DOHH2 (cell line): ENCODE measurements at regions not wholly inside any gene's neighbourhood (a gene's known extent, or its start where the extent isn't known, plus 50 kb on each side); places are given as distances from the start of the nearest gene placed in this dataset.
"Not testable (repeated sequence)": the region's sequence is repeated elsewhere in the genome, so short reads cannot be mapped to it uniquely, and the experiment has no call there.

ENCODE experiments used
- H3F3A ChIP-seq: fragments of 200-600 bp; sonication (generic), shearing (Covaris generic); 2 replicates; pipeline ENCODE4 v1.6.0; 2016; ENCODE audit warnings: antibody characterized with exemption, mild to moderate bottlenecking; ENCODE audit not compliant: control insufficient read depth, insufficient read depth
- H3K27ac ChIP-seq: fragments of 200-600 bp; sonication (generic); 2 replicates; pipeline ENCODE4 v1.5.1; 2014; ENCODE audit warnings: low read depth, mild to moderate bottlenecking, low read length, moderate library complexity
- H3K27me3 ChIP-seq: fragments of 200-600 bp; sonication (generic); 2 replicates; pipeline ENCODE4 v1.6.1; 2014; ENCODE audit warnings: mild to moderate bottlenecking, low read length, mixed read lengths; ENCODE audit not compliant: control insufficient read depth
- H3K36me3 ChIP-seq: fragments of 200-600 bp; sonication (generic); 2 replicates; pipeline ENCODE4 v1.6.1; 2014; ENCODE audit warnings: mild to moderate bottlenecking, low read length, moderate library complexity, mixed read lengths; ENCODE audit not compliant: control insufficient read depth
- H3K4me1 ChIP-seq: fragments of 200-600 bp; sonication (generic); 2 replicates; pipeline ENCODE4 v1.6.1; 2014; ENCODE audit warnings: mild to moderate bottlenecking, low read length, mixed read lengths; ENCODE audit not compliant: control insufficient read depth
- H3K4me2 ChIP-seq: fragments of 200-600 bp; sonication (generic); 2 replicates; pipeline ENCODE4 v1.6.0; 2014; ENCODE audit warnings: mild to moderate bottlenecking, low read length, moderate library complexity
- H3K4me3 ChIP-seq: fragments of 200-600 bp; sonication (generic); 2 replicates; pipeline ENCODE4 v1.5.1; 2014; ENCODE audit warnings: mild to moderate bottlenecking, low read length, mixed read lengths
- H3K79me2 ChIP-seq: fragments of 200-600 bp; sonication (generic); 2 replicates; pipeline ENCODE4 v1.6.1; 2014; ENCODE audit warnings: mild to moderate bottlenecking, low read length, mixed read lengths; ENCODE audit not compliant: control insufficient read depth
- H3K9me2 ChIP-seq: fragments of 200-600 bp; sonication (generic); replicated peaks from 2 replicates; pipeline ENCODE4 v1.6.1; 2014; ENCODE audit warnings: mild to moderate bottlenecking, low read length, mixed read lengths; ENCODE audit not compliant: control insufficient read depth
- H3K9me3 ChIP-seq: fragments of 200-600 bp; sonication (generic); 2 replicates; pipeline ENCODE4 v1.6.1; 2014; ENCODE audit warnings: antibody characterized with exemption, low read length, mixed read lengths; ENCODE audit not compliant: control insufficient read depth, insufficient read depth
- H4K20me1 ChIP-seq: fragments of 200-600 bp; sonication (generic); 2 replicates; pipeline ENCODE4 v1.6.0; 2014; ENCODE audit warnings: low read depth, mild to moderate bottlenecking, antibody characterized with exemption, low read length, moderate library complexity; ENCODE audit not compliant: control insufficient read depth, insufficient read depth
- CTCF ChIP-seq: fragments of 200-600 bp; sonication (generic); IDR thresholded peaks from one replicate; pipeline ENCODE4 v1.5.1; 2014; ENCODE audit warnings: antibody characterized with exemption, mild to moderate bottlenecking, low read depth, low read length; ENCODE audit not compliant: poor library complexity, severe bottlenecking
- EZH2phosphoT487 ChIP-seq: fragments of 200-600 bp; sonication (generic); IDR thresholded peaks from 2 replicates; pipeline ENCODE4 v1.6.1; 2017; ENCODE audit warnings: borderline replicate concordance, mild to moderate bottlenecking, antibody characterized with exemption, low read length, moderate library complexity, mixed read lengths

GRCh38 chr5:114727358-114727757 is 365.5 kb downstream of the KCNN2 start:
- Histone ChIP-seq H3F3A (no peaks in the 10 kb centered on the region), H3K27me3 (no peaks in the 10 kb centered on the region), H3K36me3 (no peaks in the 10 kb centered on the region), H3K9me2 (no peaks in the 10 kb centered on the region), H3K4me3 (no peak overlapping the region), H3K4me1 (no peaks in the 10 kb centered on the region), H4K20me1 (no peaks in the 10 kb centered on the region), H3K4me2 (no peak overlapping the region), H3K79me2 (no peaks in the 10 kb centered on the region), H3K9me3 (no peaks in the 10 kb centered on the region), H3K27ac (no peak overlapping the region)
- no peak for TF ChIP-seq EZH2phosphoT487
- no peak for TF ChIP-seq CTCF

GRCh38 chr5:114726131-114726530 is 364.3 kb downstream of the KCNN2 start:
- no peaks in the 10 kb centered on the region for H3K9me3 ChIP-seq
- TF ChIP-seq EZH2phosphoT487 (no peak), CTCF (no peak)
- H3K9me2 ChIP-seq = no peaks in the 10 kb centered on the region
- H3K27ac ChIP-seq = no peak overlapping the region
- no peaks in the 10 kb centered on the region for H3K4me1 ChIP-seq
- H3K79me2 ChIP-seq = no peaks in the 10 kb centered on the region
- H3K4me2 ChIP-seq = no peak overlapping the region
- no peaks in the 10 kb centered on the region for H3K27me3 ChIP-seq
- H3F3A ChIP-seq = no peaks in the 10 kb centered on the region
- H3K4me3 ChIP-seq = no peak overlapping the region
- no peaks in the 10 kb centered on the region for H4K20me1 ChIP-seq
- H3K36me3 ChIP-seq = no peaks in the 10 kb centered on the region

- H3K27ac ChIP-seq = no peak overlapping the region
- no peak overlapping the region for H3K4me3 ChIP-seq
- H3K79me2 ChIP-seq = no peaks in the 10 kb centered on the region
- H3F3A ChIP-seq = no peaks in the 10 kb centered on the region
- no peaks in the 10 kb centered on the region for H3K27me3 ChIP-seq
- no peak overlapping the region for H3K4me2 ChIP-seq
- no peaks in the 10 kb centered on the region for H3K9me3 ChIP-seq
- no peaks in the 10 kb centered on the region for H4K20me1 ChIP-seq
- no peaks in the 10 kb centered on the region for H3K4me1 ChIP-seq
- no peaks in the 10 kb centered on the region for H3K9me2 ChIP-seq
- TF ChIP-seq CTCF = no peak
- TF ChIP-seq EZH2phosphoT487 = no peak
- no peaks in the 10 kb centered on the region for H3K36me3 ChIP-seq
Observed at GRCh38 chr5:114719268-114719667, 357.4 kb downstream of the KCNN2 start.

- Histone ChIP-seq H3F3A (no peaks in the 10 kb centered on the region), H3K4me2 (no peak overlapping the region), H3K79me2 (no peaks in the 10 kb centered on the region), H3K36me3 (no peaks in the 10 kb centered on the region), H3K4me3 (no peak overlapping the region), H3K9me2 (no peaks in the 10 kb centered on the region), H3K9me3 (no peaks in the 10 kb centered on the region), H3K27ac (no peak overlapping the region), H3K27me3 (no peaks in the 10 kb centered on the region), H3K4me1 (no peaks in the 10 kb centered on the region), H4K20me1 (no peaks in the 10 kb centered on the region)
- TF ChIP-seq EZH2phosphoT487 = no peak
- TF ChIP-seq CTCF = no peak
Observed at GRCh38 chr5:114716955-114717354, 355.1 kb downstream of the KCNN2 start.

- not testable (repeated sequence) for H3K9me2 ChIP-seq, H3K27ac ChIP-seq, H3K4me1 ChIP-seq, H3K79me2 ChIP-seq, H3K4me2 ChIP-seq, H4K20me1 ChIP-seq, H3K9me3 ChIP-seq, H3K4me3 ChIP-seq, H3F3A ChIP-seq, H3K36me3 ChIP-seq, H3K27me3 ChIP-seq
Observed at GRCh38 chr5:114704225-114704893, 342.5 kb downstream of the KCNN2 start.
